ENCODE measurements at regions not wholly inside any gene's neighbourhood (a gene's known extent, or its start where the extent isn't known, plus 50 kb on each side); places are given as distances from the start of the nearest gene placed in this dataset.

DNA sequence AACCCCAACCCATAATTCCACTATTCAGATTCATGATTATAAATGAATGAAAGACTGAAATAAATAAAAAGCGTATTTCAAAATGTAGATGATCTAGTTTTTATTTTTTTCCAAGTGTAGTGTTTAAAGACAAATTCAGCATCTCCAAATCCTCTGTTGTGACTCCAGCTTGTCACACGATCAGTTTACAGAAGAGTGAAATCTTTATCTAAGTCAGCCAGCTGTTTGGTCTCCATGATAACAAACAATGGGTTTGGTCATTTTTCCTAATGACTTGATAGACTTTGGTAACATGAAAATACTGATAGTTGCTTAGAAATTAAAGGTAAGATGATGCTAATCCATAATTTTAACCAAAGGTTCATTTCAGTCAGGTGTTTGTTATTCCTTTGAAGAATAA, 114.5 kb upstream of the RASSF8 start:
- no peaks in the 10 kb centered on the region for H3K9me3 ChIP-seq (ENCODE audit: control insufficient read depth, insufficient read depth, low read depth, low read length)
- no peak for TF ChIP-seq EZH2 (IDR thresholded peaks at IDR 0.05; ENCODE audit: low read length, missing control alignments)
- TF ChIP-seq CTCF (conservative IDR thresholded peaks at IDR 0.05 in 1 of 2, IDR thresholded peaks at IDR 0.05 in 1 of 2; ENCODE audit: low read depth in 1 of 2, low read length in 2 of 2), result no peak
- H3K27me3 ChIP-seq (ENCODE audit: control insufficient read depth, insufficient read depth, low read length), result no peaks in the 10 kb centered on the region
- no peak overlapping the region for H3K4me3 ChIP-seq (replicated peaks in 1 of 4; ENCODE audit: control extremely low read depth in 1 of 4, insufficient read depth in 1 of 4, low read depth in 3 of 4, low read length in 4 of 4)
- no peak overlapping the region for H3K4me2 ChIP-seq (ENCODE audit: extremely low read depth, insufficient read depth, low read length)
- H3K4me1 ChIP-seq (ENCODE audit: control insufficient read depth, extremely low read depth, insufficient read depth, low read length), result peaks cover 3% of the 10 kb centered on the region
- no peaks in the 10 kb centered on the region for H3K36me3 ChIP-seq (ENCODE audit: control insufficient read depth, insufficient read depth, low read length)
- no peak overlapping the region for H3K27ac ChIP-seq (ENCODE audit: insufficient read depth, low read length)
- H3K9ac ChIP-seq (ENCODE audit: insufficient read depth, low read length), result no peak overlapping the region
- no peak for DNase-seq (ENCODE audit: low read depth in 2 of 2)
- no peak overlapping the region for H2AFZ ChIP-seq (ENCODE audit: low read length)
- no peaks in the 10 kb centered on the region for H3K79me2 ChIP-seq (ENCODE audit: control insufficient read depth, insufficient read depth, low read length)
- H4K20me1 ChIP-seq (ENCODE audit: control insufficient read depth, extremely low read depth, insufficient read depth, low read length), result no peaks in the 10 kb centered on the region

DNA sequence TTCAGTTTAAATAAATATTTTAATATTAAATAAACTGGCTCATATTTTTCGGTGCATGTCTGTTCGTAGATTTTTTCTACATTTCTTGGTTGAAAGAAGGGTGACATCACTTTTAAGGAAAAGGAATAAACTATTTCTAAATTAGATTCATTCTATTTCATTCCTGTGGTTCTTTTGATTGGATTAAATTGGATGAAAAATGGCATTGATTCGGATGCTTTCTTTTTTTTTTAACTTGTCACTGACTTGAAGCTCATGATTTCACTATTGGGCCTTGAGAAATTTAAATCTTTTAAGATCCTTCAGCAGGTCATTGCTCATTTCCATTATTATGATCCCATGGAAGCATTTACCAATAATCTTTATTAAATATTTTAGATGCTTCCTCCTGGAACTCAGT, 113.1 kb upstream of the RASSF8 start:
- H3K27ac ChIP-seq (ENCODE audit: insufficient read depth, low read length), result no peak overlapping the region
- H3K79me2 ChIP-seq (ENCODE audit: control insufficient read depth, insufficient read depth, low read length), result no peaks in the 10 kb centered on the region
- no peaks in the 10 kb centered on the region for H4K20me1 ChIP-seq (ENCODE audit: control insufficient read depth, extremely low read depth, insufficient read depth, low read length)
- no peaks in the 10 kb centered on the region for H3K9me3 ChIP-seq (ENCODE audit: control insufficient read depth, insufficient read depth, low read depth, low read length)
- no peak overlapping the region for H3K9ac ChIP-seq (ENCODE audit: insufficient read depth, low read length)
- no peaks in the 10 kb centered on the region for H3K36me3 ChIP-seq (ENCODE audit: control insufficient read depth, insufficient read depth, low read length)
- no peak overlapping the region for H3K4me2 ChIP-seq (ENCODE audit: extremely low read depth, insufficient read depth, low read length)
- TF ChIP-seq EZH2 (IDR thresholded peaks at IDR 0.05; ENCODE audit: low read length, missing control alignments) (no peak), CTCF (conservative IDR thresholded peaks at IDR 0.05 in 1 of 2, IDR thresholded peaks at IDR 0.05 in 1 of 2; ENCODE audit: low read depth in 1 of 2, low read length in 2 of 2) (no peak)
- no peak overlapping the region for H2AFZ ChIP-seq (ENCODE audit: low read length)
- DNase-seq (ENCODE audit: low read depth in 2 of 2), result no peak
- H3K4me3 ChIP-seq (replicated peaks in 1 of 4; ENCODE audit: control extremely low read depth in 1 of 4, insufficient read depth in 1 of 4, low read depth in 3 of 4, low read length in 4 of 4), result no peak overlapping the region
- H3K27me3 ChIP-seq (ENCODE audit: control insufficient read depth, insufficient read depth, low read length), result no peaks in the 10 kb centered on the region
- peaks cover 3% of the 10 kb centered on the region for H3K4me1 ChIP-seq (ENCODE audit: control insufficient read depth, extremely low read depth, insufficient read depth, low read length)

DNA sequence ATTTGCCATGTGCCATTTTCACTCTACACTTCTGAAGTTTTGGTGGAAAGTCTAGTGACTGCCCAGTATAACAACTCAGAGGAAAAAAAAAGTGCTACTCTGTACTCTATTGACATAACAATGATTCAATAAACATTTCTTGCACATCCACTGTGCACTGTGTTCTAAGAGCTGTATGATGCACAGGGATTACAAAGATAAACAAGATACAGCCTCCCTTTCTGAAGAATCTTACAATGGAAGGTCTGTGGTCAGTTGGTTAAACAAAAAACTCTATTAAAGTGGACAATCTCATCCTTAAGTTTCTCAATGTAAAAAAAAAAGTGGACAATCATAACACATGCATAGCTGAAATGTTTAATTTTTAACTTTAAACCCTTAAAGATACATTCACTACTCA, 105.7 kb upstream of the RASSF8 start:
- H3K4me1 ChIP-seq (ENCODE audit: control insufficient read depth, extremely low read depth, insufficient read depth, low read length), result no peaks in the 10 kb centered on the region
- H3K27me3 ChIP-seq (ENCODE audit: control insufficient read depth, insufficient read depth, low read length), result no peaks in the 10 kb centered on the region
- DNase-seq (ENCODE audit: low read depth in 2 of 2), result peak; percentile 45 to 88
- no peaks in the 10 kb centered on the region for H4K20me1 ChIP-seq (ENCODE audit: control insufficient read depth, extremely low read depth, insufficient read depth, low read length)
- H3K27ac ChIP-seq (ENCODE audit: insufficient read depth, low read length), result no peak overlapping the region
- H3K36me3 ChIP-seq (ENCODE audit: control insufficient read depth, insufficient read depth, low read length), result no peaks in the 10 kb centered on the region
- TF ChIP-seq CTCF (conservative IDR thresholded peaks at IDR 0.05 in 1 of 2, IDR thresholded peaks at IDR 0.05 in 1 of 2; ENCODE audit: low read depth in 1 of 2, low read length in 2 of 2), result no peak
- no peak for TF ChIP-seq EZH2 (IDR thresholded peaks at IDR 0.05; ENCODE audit: low read length, missing control alignments)
- H3K4me3 ChIP-seq (replicated peaks in 1 of 4; ENCODE audit: control extremely low read depth in 1 of 4, insufficient read depth in 1 of 4, low read depth in 3 of 4, low read length in 4 of 4), result no peak overlapping the region
- H3K4me2 ChIP-seq (ENCODE audit: extremely low read depth, insufficient read depth, low read length), result no peak overlapping the region
- H3K9ac ChIP-seq (ENCODE audit: insufficient read depth, low read length), result no peak overlapping the region
- H3K9me3 ChIP-seq (ENCODE audit: control insufficient read depth, insufficient read depth, low read depth, low read length), result no peaks in the 10 kb centered on the region
- H3K79me2 ChIP-seq (ENCODE audit: control insufficient read depth, insufficient read depth, low read length), result no peaks in the 10 kb centered on the region
- no peak overlapping the region for H2AFZ ChIP-seq (ENCODE audit: low read length)

Data from fibroblast of lung (primary cell).